Astrocyte of the spinal cord (primary cell): ENCODE measurements at regions not wholly inside any gene's neighbourhood (a gene's known extent, or its start where the extent isn't known, plus 50 kb on each side); places are given as distances from the start of the nearest gene placed in this dataset.

Experiments
- DNase-seq: peaks from one replicate; pipeline ENCODE4 v3.0.0; 2011; ENCODE audit warnings: low read depth, low spot score
- H3K4me3 ChIP-seq: 2 replicates; pipeline ENCODE4 v1.5.1; 2011; ENCODE audit warnings: low read depth, mild to moderate bottlenecking, low read length, moderate library complexity
- CTCF ChIP-seq: IDR thresholded peaks from 2 replicates; pipeline ENCODE4 v1.5.1; 2012; ENCODE audit warnings: low read depth, mild to moderate bottlenecking, low read length, inconsistent platforms
- in situ Hi-C: cut with HindIII; loops from 2 replicates; pipeline ENCODE4 v1.10.0; 2017; ENCODE audit warnings: low sequenced_read_pairs

DNA sequence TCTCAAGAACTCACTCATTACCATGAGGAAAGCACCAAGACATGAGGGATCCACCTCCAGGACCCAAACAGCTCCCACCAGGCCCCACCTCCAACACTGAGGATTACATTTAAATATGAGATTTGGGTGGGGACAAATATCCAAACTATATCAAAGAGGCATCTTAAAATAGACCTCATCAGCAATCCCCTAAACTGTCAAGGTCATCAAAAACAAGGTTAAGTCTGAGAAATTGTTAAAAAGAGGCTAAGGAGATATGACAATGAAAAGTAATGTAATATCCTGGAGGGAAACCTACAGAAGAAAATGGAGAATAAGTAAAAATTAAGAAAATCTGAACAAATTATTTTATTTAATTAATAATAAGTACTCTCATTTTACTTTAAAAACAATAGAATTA is 922.3 kb downstream of the HACE1 start:
- no peak for TF ChIP-seq CTCF
- H3K4me3 ChIP-seq = no peak overlapping the region
- no peak for DNase-seq
- in situ Hi-C loops = no loop called here

DNA sequence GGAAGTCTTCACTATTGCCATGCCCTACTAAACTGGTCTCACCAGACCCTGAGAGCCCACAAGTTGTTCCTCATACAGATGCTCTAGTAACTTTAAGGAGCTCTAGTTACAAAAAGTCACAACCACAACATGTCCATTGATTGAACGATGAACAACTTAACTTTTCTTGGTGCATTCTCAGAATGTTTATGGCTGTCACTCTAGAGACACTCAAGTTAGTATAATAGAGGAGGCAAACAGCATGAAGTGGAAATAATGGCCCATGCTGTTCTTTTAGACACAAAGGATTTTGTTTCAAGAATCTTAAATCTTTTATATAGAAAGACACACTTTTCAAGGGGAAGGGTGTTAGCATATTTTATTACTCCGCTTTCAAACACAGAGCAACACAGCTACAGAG is 934.4 kb downstream of the HACE1 start:
- no peak for TF ChIP-seq CTCF
- no peak overlapping the region for H3K4me3 ChIP-seq
- DNase-seq = no peak
- in situ Hi-C loops = no loop called here

- no peak overlapping the region for H3K4me3 ChIP-seq
- no peak for DNase-seq
- in situ Hi-C loops = no loop called here
- no peak for TF ChIP-seq CTCF
These were observed 949.7 kb downstream of the HACE1 start for GRCh38 chr6:103910018-103910417.

DNA sequence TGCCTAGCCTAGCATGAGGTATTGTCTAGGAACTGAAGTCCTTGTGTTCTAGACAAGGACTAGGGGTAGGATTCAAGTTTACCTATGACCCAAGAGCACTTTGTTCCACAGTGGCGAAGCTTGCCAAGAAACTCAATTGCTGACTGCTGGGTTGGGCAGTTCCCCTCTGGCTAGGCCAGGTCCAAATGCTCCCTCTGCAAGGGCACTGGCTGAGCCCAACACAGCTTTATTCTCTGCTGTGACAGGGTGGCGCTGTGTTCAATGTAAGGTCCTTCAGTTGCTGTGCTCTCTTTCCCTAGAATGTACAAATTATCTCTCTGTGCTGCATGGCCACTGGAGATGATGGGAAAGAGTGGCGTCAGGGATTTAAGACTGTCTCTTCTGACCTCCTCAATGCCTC is 950.8 kb downstream of the HACE1 start:
- in situ Hi-C loops = no loop called here
- DNase-seq = no peak
- no peak overlapping the region for H3K4me3 ChIP-seq
- TF ChIP-seq CTCF = no peak

DNA sequence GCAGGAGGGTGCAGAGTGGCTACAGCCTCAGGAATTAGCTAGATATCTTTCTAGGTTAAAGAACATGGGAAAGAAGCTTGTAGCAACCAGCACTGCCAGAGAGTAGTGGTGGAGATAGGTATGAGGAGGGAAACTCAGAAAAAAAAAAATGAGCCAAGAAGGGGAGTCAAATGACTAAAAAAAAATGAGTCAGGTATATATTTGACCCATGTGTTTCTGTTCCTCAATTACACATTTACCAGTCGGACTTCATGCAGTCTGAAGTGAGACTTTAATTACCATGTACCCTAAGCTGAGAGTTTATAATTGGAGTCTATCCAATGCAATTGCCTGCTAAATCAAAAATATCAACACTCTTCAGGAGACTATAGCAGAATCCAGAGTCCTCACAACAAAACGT is 964.6 kb downstream of the HACE1 start:
- DNase-seq = no peak
- TF ChIP-seq CTCF = no peak
- H3K4me3 ChIP-seq = no peak overlapping the region
- in situ Hi-C loops = no loop called here

GRCh38 chr6:103893141-103893581 is 966.6 kb downstream of the HACE1 start:
- no peak overlapping the region for H3K4me3 ChIP-seq
- in situ Hi-C loops = no loop called here
- no peak for TF ChIP-seq CTCF
- peak; percentile 40 for DNase-seq

- in situ Hi-C loops = no loop called here
- DNase-seq = no peak
- no peak overlapping the region for H3K4me3 ChIP-seq
- no peak for TF ChIP-seq CTCF
These were observed 972.8 kb downstream of the HACE1 start for GRCh38 chr6:103886951-103887350.
